Erythroblast (primary cell): ENCODE measurements at regions not wholly inside any gene's neighbourhood (a gene's known extent, or its start where the extent isn't known, plus 50 kb on each side); places are given as distances from the start of the nearest gene placed in this dataset.

Experiments
- GATA1 ChIP-seq: IDR thresholded peaks from 2 replicates; pipeline ENCODE4 v1.6.1; 2011; ENCODE audit warnings: low read depth, mild to moderate bottlenecking, control low read depth, low read length, moderate library complexity
- POLR2A ChIP-seq: IDR thresholded peaks from 2 replicates; pipeline ENCODE4 v1.6.1; 2011; ENCODE audit warnings: mild to moderate bottlenecking, low read length

DNA sequence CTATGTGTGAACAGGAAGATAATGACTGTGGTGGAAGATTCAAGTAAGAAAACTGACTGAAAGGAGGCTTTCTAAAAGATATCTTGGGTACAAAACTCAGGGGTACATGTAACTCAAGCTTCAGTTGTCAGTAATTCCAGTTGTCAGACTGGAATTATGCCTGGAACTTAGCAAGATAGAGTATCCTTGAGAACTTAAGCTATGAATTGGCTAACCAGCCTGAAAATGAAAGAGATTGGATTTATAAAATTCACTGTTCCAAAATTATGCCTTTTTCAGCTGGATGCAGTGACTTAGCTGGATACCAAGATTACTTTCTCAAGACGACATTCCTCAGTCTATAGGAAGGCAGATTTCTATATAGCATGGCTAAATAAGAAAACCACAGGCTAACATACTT, 221.9 kb upstream of the ZBTB20 start:
- TF ChIP-seq POLR2A (no peak), GATA1 (no peak)
